Peyer's patch (tissue), 4 donors: ENCODE measurements at regions not wholly inside any gene's neighbourhood (a gene's known extent, or its start where the extent isn't known, plus 50 kb on each side); places are given as distances from the start of the nearest gene placed in this dataset.

Experiments
- DNase-seq, 3 donors: peaks; one replicate each; pipeline ENCODE4 v3.0.0-alpha.2; 2017 to 2019
- H3K27ac ChIP-seq, 4 donors: fragments of 200-600 bp; sonication (generic); one replicate each; pipeline ENCODE4 v1.5.1; 2016 to 2019
- H3K27me3 ChIP-seq, 2 donors: fragments of 200-600 bp; sonication (generic); one replicate each; pipeline ENCODE4 v1.5.1; 2019
- H3K36me3 ChIP-seq, 3 donors: fragments of 200-600 bp; sonication (generic); one replicate each; pipeline ENCODE4 v1.5.1; 2016 to 2019
- H3K4me1 ChIP-seq, 4 donors: fragments of 200-600 bp; sonication (generic); one replicate each; pipeline ENCODE4 v1.5.1; 2016 to 2019
- H3K4me3 ChIP-seq, 4 donors: fragments of 200-600 bp; sonication (generic); 1 replicate in 3 of 4; 2 replicates in 1 of 4; pipeline ENCODE4 v1.5.1; 2016 to 2019; ENCODE audit warnings: mild to moderate bottlenecking in 1 of 4
- H3K9me3 ChIP-seq, 4 donors: fragments of 200-600 bp; sonication (generic); one replicate each; pipeline ENCODE4 v1.5.1; 2016 to 2019; ENCODE audit warnings: mild to moderate bottlenecking in 1 of 4
- CTCF ChIP-seq, 6 experiments: fragments of 450-650 bp in 4 of 6; fragments of 200-600 bp in 2 of 6; sonication (generic) in 1 of 6; IDR thresholded peaks; one replicate each; pipeline ENCODE4 v1.5.1; 2017 to 2019; ENCODE audit warnings: antibody characterized with exemption in 6 of 6, mild to moderate bottlenecking in 3 of 6, moderate library complexity in 1 of 6
- POLR2A ChIP-seq, 2 donors: fragments of 450-650 bp; IDR thresholded peaks; one replicate each; pipeline ENCODE4 v1.5.1; 2017; ENCODE audit warnings: antibody characterized with exemption in 2 of 2, mild to moderate bottlenecking in 2 of 2, moderate library complexity in 2 of 2

- no peaks in the 10 kb centered on the region for H3K36me3 ChIP-seq
- no peak overlapping the region for H3K27ac ChIP-seq
- no peak overlapping the region for H3K4me3 ChIP-seq
- TF ChIP-seq CTCF (IDR thresholded peaks at IDR 0.05) (no peak), POLR2A (IDR thresholded peaks at IDR 0.05) (no peak)
- H3K9me3 ChIP-seq, result no peaks in the 10 kb centered on the region
- no peaks in the 10 kb centered on the region for H3K27me3 ChIP-seq
- DNase-seq, result no peak
- H3K4me1 ChIP-seq, result no peaks in the 10 kb centered on the region
Measured at GRCh38 chr10:78819361-78820006, 249.3 kb upstream of the ZMIZ1 start.

DNA sequence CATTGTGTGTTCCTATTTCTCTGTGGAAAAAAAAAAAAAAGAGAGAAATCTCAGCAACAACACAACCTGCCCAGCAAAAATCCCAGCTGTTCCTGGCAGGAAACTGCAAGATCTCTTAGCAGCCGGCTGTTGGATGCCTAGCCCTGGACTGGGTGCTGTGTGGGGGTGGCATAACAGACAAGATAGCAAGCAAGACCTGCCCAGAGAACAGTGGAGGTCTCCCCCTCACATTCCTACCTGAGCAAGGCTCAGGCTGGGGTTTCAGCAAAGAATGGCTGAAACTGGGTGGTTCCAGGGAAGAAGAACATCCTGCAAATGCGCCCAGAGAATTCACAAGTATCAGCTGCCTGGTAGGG, 248.8 kb upstream of the ZMIZ1 start:
- DNase-seq, result no peak
- Histone ChIP-seq H3K36me3 (no peaks in the 10 kb centered on the region), H3K9me3 (no peaks in the 10 kb centered on the region), H3K4me3 (no peak overlapping the region), H3K4me1 (no peaks in the 10 kb centered on the region), H3K27me3 (no peaks in the 10 kb centered on the region), H3K27ac (no peak overlapping the region)
- TF ChIP-seq POLR2A (IDR thresholded peaks at IDR 0.05) (no peak), CTCF (IDR thresholded peaks at IDR 0.05) (no peak)

DNA sequence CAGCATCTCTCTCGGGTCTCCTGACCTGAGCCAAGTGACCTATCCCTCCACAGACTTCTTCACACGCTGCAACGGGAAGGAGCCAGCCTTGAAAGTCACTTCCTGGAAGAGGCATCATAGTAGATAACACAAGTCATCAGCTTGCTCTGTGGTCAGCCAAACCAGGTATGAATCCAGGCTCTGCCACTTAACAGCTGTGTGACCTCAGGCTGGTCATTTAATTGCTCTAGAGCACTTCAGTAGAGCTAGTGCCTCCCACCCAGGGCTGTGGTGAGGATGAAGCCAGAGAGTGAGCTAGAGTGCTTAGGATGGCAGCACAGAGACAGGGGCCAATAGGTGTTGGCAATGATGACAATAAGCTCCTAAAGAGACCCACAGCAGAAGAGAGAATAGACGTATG, 247.7 kb upstream of the ZMIZ1 start:
- no peak for DNase-seq
- H3K4me3 ChIP-seq, result no peak overlapping the region
- TF ChIP-seq POLR2A (IDR thresholded peaks at IDR 0.05), result no peak
- no peak for TF ChIP-seq CTCF (IDR thresholded peaks at IDR 0.05)
- no peaks in the 10 kb centered on the region for H3K36me3 ChIP-seq
- no peaks in the 10 kb centered on the region for H3K4me1 ChIP-seq
- no peak overlapping the region for H3K27ac ChIP-seq
- H3K9me3 ChIP-seq, result no peaks in the 10 kb centered on the region
- no peaks in the 10 kb centered on the region for H3K27me3 ChIP-seq

DNA sequence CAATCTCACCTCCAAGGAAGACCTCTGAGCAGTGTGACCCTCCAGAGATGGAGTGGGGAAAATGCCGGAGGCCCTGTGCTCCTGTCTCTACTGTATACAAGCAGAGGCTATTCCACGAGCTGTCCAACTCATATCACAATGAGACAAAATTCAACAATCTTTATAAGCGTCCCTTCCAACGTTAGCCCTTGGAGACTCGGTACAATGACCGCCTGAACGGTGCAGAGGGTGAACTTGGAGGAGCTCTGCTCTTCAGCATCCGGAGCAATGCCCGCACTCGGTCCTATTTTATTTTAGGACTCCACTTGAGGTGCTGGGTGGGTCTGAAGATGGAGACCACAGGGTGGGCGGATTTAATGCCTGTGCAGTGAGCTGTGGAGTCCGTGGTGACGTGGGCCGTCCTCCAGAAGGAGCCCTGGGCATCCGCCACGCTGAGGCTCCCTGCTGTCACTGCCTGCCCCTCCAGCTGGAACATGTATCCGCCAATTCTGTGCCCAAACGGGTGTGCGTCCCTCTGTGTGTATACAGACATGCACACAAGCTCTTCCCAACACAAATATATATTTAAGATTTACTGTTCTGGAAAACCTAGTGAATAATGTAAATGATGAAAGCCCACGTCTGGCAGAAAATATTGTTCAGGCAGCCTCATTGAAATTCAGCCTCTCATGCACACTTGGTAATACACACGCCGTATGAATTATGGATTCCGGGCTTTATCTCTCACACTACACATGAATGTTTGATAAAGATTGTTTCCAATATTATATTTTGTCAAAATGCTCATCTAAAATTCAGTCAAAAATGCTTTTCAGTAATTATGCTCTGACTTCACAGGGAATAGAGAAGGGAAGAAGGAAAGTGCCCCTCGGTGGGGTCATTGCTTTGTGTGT, 239.9 kb upstream of the ZMIZ1 start:
- H3K27ac ChIP-seq, result no peak overlapping the region
- no peak for DNase-seq

GRCh38 chr10:78829565-78829964, 239.2 kb upstream of the ZMIZ1 start:
- H3K27me3 ChIP-seq, result no peaks in the 10 kb centered on the region
- no peak for DNase-seq
- H3K4me1 ChIP-seq, result no peaks in the 10 kb centered on the region
- TF ChIP-seq CTCF (IDR thresholded peaks at IDR 0.05) (no peak), POLR2A (IDR thresholded peaks at IDR 0.05) (no peak)
- H3K9me3 ChIP-seq, result no peaks in the 10 kb centered on the region
- no peaks in the 10 kb centered on the region for H3K36me3 ChIP-seq
- no peak overlapping the region for H3K4me3 ChIP-seq
- no peak overlapping the region for H3K27ac ChIP-seq

More for the DNA sequence above, 239.9 kb upstream of the ZMIZ1 start:
- no peak overlapping the region for H3K4me3 ChIP-seq
- H3K4me1 ChIP-seq, result no peaks in the 10 kb centered on the region
- H3K36me3 ChIP-seq, result no peaks in the 10 kb centered on the region
- H3K27me3 ChIP-seq, result no peaks in the 10 kb centered on the region
- H3K9me3 ChIP-seq, result no peaks in the 10 kb centered on the region
- TF ChIP-seq CTCF (IDR thresholded peaks at IDR 0.05), result no peak
- no peak for TF ChIP-seq POLR2A (IDR thresholded peaks at IDR 0.05)
